GM23338 (cell line): ENCODE measurements at regions not wholly inside any gene's neighbourhood (a gene's known extent, or its start where the extent isn't known, plus 50 kb on each side); places are given as distances from the start of the nearest gene placed in this dataset.

ENCODE experiments used
- ATAC-seq: fragments of 200-7000 bp; cut with Tn5 transposase; 3 replicates; pipeline ENCODE4 v1.9.1; 2020
- DNase-seq: peaks from one replicate; pipeline ENCODE4 v3.0.0-alpha.2; 2015; ENCODE audit warnings: low spot score
- H2AFZ ChIP-seq: fragments of 200-600 bp; sonication (generic); 2 replicates; pipeline ENCODE4 v1.8.0; 2016; ENCODE audit warnings: antibody characterized with exemption, mild to moderate bottlenecking, moderate library complexity
- H3F3A ChIP-seq: fragments of 200-600 bp; sonication (generic); replicated peaks from 2 replicates; pipeline ENCODE4 v1.8.0; 2017; ENCODE audit warnings: antibody characterized with exemption, mixed run types, low read depth
- H3K27ac ChIP-seq: fragments of 200-600 bp; sonication (generic); 2 replicates; pipeline ENCODE4 v1.6.1; 2016; ENCODE audit warnings: low read depth
- H3K27me3 ChIP-seq: fragments of 200-600 bp; sonication (generic); 2 replicates; pipeline ENCODE4 v1.8.0; 2016; ENCODE audit warnings: mild to moderate bottlenecking, mixed run types, moderate library complexity; ENCODE audit not compliant: insufficient read depth
- H3K36me3 ChIP-seq: fragments of 200-600 bp; sonication (generic); 2 replicates; pipeline ENCODE4 v1.8.0; 2016; ENCODE audit warnings: mild to moderate bottlenecking; ENCODE audit not compliant: insufficient read depth
- H3K4me1 ChIP-seq: fragments of 200-600 bp; sonication (generic); 2 replicates; pipeline ENCODE4 v1.8.0; 2016; ENCODE audit warnings: mild to moderate bottlenecking, moderate library complexity; ENCODE audit not compliant: insufficient read depth
- H3K4me2 ChIP-seq: fragments of 200-600 bp; sonication (generic); 2 replicates; pipeline ENCODE4 v1.7.1; 2017; ENCODE audit warnings: mixed run types
- H3K4me3 ChIP-seq: fragments of 200-600 bp; sonication (generic); 2 replicates; pipeline ENCODE4 v1.6.1; 2016; ENCODE audit warnings: mixed run types
- H3K79me2 ChIP-seq: fragments of 200-600 bp; sonication (generic); replicated peaks from 2 replicates; pipeline ENCODE4 v1.8.0; 2017; ENCODE audit warnings: mild to moderate bottlenecking; ENCODE audit not compliant: insufficient read depth
- H3K9me2 ChIP-seq: fragments of 200-600 bp; sonication (generic); 2 replicates; pipeline ENCODE4 v1.8.0; 2017; ENCODE audit not compliant: insufficient read depth
- H4K20me1 ChIP-seq: fragments of 200-600 bp; sonication (generic); replicated peaks from 2 replicates; pipeline ENCODE4 v1.8.0; 2017; ENCODE audit warnings: mild to moderate bottlenecking; ENCODE audit not compliant: insufficient read depth
- H3K27ac Mint-ChIP-seq: 2 replicates; pipeline ENCODE4 v1.8.0; 2020; ENCODE audit warnings: inconsistent platforms, mild to moderate bottlenecking, moderate library complexity, mixed read lengths
- H3K27me3 Mint-ChIP-seq: 3 replicates; pipeline ENCODE4 v1.8.0; 2022; ENCODE audit warnings: low read depth, mild to moderate bottlenecking, moderate library complexity, mixed read lengths, inconsistent platforms; ENCODE audit not compliant: insufficient read depth, poor library complexity
- H3K36me3 Mint-ChIP-seq: 3 replicates; pipeline ENCODE4 v1.8.0; 2021; ENCODE audit warnings: low read depth, mild to moderate bottlenecking, inconsistent platforms, moderate library complexity, mixed read lengths
- H3K4me1 Mint-ChIP-seq: 3 replicates; pipeline ENCODE4 v1.8.0; 2020; ENCODE audit warnings: mild to moderate bottlenecking, inconsistent platforms, mixed read lengths
- H3K4me3 Mint-ChIP-seq: 3 replicates; pipeline ENCODE4 v1.8.0; 2021; ENCODE audit warnings: moderate library complexity, mild to moderate bottlenecking, inconsistent platforms, mixed read lengths
- H3K9me3 Mint-ChIP-seq: 3 replicates; pipeline ENCODE4 v1.8.0; 2020; ENCODE audit warnings: moderate library complexity, mild to moderate bottlenecking, inconsistent platforms, mixed read lengths
- CREB1 ChIP-seq: fragments of 250-450 bp; sonication (Bioruptor Pico); IDR thresholded peaks from 2 replicates; pipeline ENCODE4 v1.5.0; 2020; ENCODE audit warnings: low read depth, mild to moderate bottlenecking, moderate library complexity
- CTCF ChIP-seq, 2 experiments: fragments of 200-600 bp in 1 of 2; sonication (generic) in 1 of 2; conservative IDR thresholded peaks; 2 replicates each; pipeline versions ENCODE4 v1.5.1 to v1.6.1; 2016 to 2017; ENCODE audit warnings: antibody characterized with exemption in 2 of 2, low read depth in 2 of 2, mild to moderate bottlenecking in 2 of 2, moderate library complexity in 1 of 2
- STAT1 ChIP-seq: IDR thresholded peaks from one replicate; pipeline ENCODE4 v1.6.1; 2016; ENCODE audit warnings: antibody characterized with exemption; ENCODE audit not compliant: unreplicated experiment
- TF ChIP-seq, protein P1 (sequence below): fragments of 250-450 bp; sonication (Bioruptor Pico); IDR thresholded peaks from 2 replicates; pipeline ENCODE4 v1.5.0; 2020; ENCODE audit warnings: mild to moderate bottlenecking, moderate library complexity

- TF ChIP-seq, protein P1, sequence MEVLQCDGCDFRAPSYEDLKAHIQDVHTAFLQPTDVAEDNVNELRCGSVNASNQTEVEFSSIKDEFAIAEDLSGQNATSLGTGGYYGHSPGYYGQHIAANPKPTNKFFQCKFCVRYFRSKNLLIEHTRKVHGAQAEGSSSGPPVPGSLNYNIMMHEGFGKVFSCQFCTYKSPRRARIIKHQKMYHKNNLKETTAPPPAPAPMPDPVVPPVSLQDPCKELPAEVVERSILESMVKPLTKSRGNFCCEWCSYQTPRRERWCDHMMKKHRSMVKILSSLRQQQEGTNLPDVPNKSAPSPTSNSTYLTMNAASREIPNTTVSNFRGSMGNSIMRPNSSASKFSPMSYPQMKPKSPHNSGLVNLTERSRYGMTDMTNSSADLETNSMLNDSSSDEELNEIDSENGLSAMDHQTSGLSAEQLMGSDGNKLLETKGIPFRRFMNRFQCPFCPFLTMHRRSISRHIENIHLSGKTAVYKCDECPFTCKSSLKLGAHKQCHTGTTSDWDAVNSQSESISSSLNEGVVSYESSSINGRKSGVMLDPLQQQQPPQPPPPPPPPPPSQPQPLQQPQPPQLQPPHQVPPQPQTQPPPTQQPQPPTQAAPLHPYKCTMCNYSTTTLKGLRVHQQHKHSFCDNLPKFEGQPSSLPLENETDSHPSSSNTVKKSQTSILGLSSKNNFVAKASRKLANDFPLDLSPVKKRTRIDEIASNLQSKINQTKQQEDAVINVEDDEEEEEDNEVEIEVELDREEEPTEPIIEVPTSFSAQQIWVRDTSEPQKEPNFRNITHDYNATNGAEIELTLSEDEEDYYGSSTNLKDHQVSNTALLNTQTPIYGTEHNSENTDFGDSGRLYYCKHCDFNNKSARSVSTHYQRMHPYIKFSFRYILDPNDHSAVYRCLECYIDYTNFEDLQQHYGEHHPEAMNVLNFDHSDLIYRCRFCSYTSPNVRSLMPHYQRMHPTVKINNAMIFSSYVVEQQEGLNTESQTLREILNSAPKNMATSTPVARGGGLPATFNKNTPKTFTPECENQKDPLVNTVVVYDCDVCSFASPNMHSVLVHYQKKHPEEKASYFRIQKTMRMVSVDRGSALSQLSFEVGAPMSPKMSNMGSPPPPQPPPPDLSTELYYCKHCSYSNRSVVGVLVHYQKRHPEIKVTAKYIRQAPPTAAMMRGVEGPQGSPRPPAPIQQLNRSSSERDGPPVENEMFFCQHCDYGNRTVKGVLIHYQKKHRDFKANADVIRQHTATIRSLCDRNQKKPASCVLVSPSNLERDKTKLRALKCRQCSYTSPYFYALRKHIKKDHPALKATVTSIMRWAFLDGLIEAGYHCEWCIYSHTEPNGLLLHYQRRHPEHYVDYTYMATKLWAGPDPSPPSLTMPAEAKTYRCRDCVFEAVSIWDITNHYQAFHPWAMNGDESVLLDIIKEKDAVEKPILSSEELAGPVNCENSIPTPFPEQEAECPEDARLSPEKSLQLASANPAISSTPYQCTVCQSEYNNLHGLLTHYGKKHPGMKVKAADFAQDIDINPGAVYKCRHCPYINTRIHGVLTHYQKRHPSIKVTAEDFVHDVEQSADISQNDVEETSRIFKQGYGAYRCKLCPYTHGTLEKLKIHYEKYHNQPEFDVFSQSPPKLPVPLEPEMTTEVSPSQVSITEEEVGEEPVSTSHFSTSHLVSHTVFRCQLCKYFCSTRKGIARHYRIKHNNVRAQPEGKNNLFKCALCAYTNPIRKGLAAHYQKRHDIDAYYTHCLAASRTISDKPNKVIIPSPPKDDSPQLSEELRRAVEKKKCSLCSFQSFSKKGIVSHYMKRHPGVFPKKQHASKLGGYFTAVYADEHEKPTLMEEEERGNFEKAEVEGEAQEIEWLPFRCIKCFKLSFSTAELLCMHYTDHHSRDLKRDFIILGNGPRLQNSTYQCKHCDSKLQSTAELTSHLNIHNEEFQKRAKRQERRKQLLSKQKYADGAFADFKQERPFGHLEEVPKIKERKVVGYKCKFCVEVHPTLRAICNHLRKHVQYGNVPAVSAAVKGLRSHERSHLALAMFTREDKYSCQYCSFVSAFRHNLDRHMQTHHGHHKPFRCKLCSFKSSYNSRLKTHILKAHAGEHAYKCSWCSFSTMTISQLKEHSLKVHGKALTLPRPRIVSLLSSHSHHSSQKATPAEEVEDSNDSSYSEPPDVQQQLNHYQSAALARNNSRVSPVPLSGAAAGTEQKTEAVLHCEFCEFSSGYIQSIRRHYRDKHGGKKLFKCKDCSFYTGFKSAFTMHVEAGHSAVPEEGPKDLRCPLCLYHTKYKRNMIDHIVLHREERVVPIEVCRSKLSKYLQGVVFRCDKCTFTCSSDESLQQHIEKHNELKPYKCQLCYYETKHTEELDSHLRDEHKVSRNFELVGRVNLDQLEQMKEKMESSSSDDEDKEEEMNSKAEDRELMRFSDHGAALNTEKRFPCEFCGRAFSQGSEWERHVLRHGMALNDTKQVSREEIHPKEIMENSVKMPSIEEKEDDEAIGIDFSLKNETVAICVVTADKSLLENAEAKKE (CRISPR knock-in tag), result no peak
These were observed 137.7 kb upstream of the TMEM108 start (continued) for GRCh38 chr3:132900481-132900880.

GRCh38 chr3:132898141-132898540 lies 140.1 kb upstream of the TMEM108 start:
- Histone ChIP-seq H3K4me3 (no peak overlapping the region), H3K36me3 (no peaks in the 10 kb centered on the region), H3K79me2 (no peaks in the 10 kb centered on the region), H2AFZ (no peak overlapping the region; the same call in 1 of the 2 replicates), H3K27me3 (no peaks in the 10 kb centered on the region), H3F3A (no peaks in the 10 kb centered on the region), H3K4me1 (no peaks in the 10 kb centered on the region), H3K9me2 (no peaks in the 10 kb centered on the region), H3K27ac (no peak overlapping the region), H4K20me1 (no peaks in the 10 kb centered on the region), H3K4me2 (no peak overlapping the region)
- DNase-seq (no peak), ATAC-seq (no peak)
- no peaks in the 10 kb centered on the region for H3K27me3 Mint-ChIP-seq
- H3K27ac Mint-ChIP-seq, result no peak overlapping the region
- TF ChIP-seq STAT1 (no peak), CTCF (conservative IDR thresholded peaks at IDR 0.05; ENCODE audit: low read depth in 2 of 2) (no peak), CREB1 (CRISPR knock-in tag) (no peak)
- H3K9me3 Mint-ChIP-seq, result no peaks in the 10 kb centered on the region
- H3K4me3 Mint-ChIP-seq, result no peak overlapping the region
- H3K4me1 Mint-ChIP-seq, result no peaks in the 10 kb centered on the region
- H3K36me3 Mint-ChIP-seq, result no peaks in the 10 kb centered on the region
